ENCODE measurements at regions not wholly inside any gene's neighbourhood (a gene's known extent, or its start where the extent isn't known, plus 50 kb on each side); places are given as distances from the start of the nearest gene placed in this dataset.

- TF ChIP-seq TAF1 (IDR thresholded peaks at IDR 0.05; ENCODE audit: low read depth), result no peak
- TF ChIP-seq CTCF (IDR thresholded peaks at IDR 0.05; ENCODE audit: poor library complexity, severe bottlenecking), result no peak
- no peak for TF ChIP-seq POLR2AphosphoS5 (IDR thresholded peaks at IDR 0.05)
Measured at GRCh38 chr3:6706777-6707176, 154.1 kb upstream of the GRM7 start.
